Mucosa of rectum (tissue), 2 donors: ENCODE measurements at regions not wholly inside any gene's neighbourhood (a gene's known extent, or its start where the extent isn't known, plus 50 kb on each side); places are given as distances from the start of the nearest gene placed in this dataset.

Experiments
- H3K27ac ChIP-seq, 2 donors: one replicate each; pipeline ENCODE4 v1.7.0; 2013; ENCODE audit warnings: inconsistent platforms in 2 of 2, low read depth in 2 of 2, low read length in 2 of 2
- H3K27me3 ChIP-seq, 2 donors: one replicate each; pipeline ENCODE4 v1.7.0; 2013; ENCODE audit warnings: low read length in 2 of 2; ENCODE audit not compliant: control insufficient read depth in 2 of 2, insufficient read depth in 2 of 2
- H3K36me3 ChIP-seq, 2 donors: one replicate each; pipeline ENCODE4 v1.7.0; 2013; ENCODE audit warnings: low read length in 2 of 2; ENCODE audit not compliant: control insufficient read depth in 2 of 2, insufficient read depth in 2 of 2
- H3K4me1 ChIP-seq, 2 donors: one replicate each; pipeline ENCODE4 v1.7.0; 2013; ENCODE audit warnings: low read length in 2 of 2, mild to moderate bottlenecking in 1 of 2; ENCODE audit not compliant: control insufficient read depth in 2 of 2, insufficient read depth in 2 of 2
- H3K4me3 ChIP-seq, 2 donors: one replicate each; pipeline ENCODE4 v1.7.0; 2013; ENCODE audit warnings: low read length in 2 of 2
- H3K9ac ChIP-seq, 2 donors: one replicate each; pipeline ENCODE4 v1.7.0; 2013; ENCODE audit warnings: low read length in 2 of 2, low read depth in 1 of 2, mild to moderate bottlenecking in 1 of 2
- H3K9me3 ChIP-seq, 2 donors: one replicate each; pipeline ENCODE4 v1.7.0; 2013; ENCODE audit warnings: low read length in 2 of 2; ENCODE audit not compliant: control insufficient read depth in 2 of 2
- donor health status: healthy.
- donor health status: Normal muscosa, but diverticular disease.

- H3K9me3 ChIP-seq: no peaks in the 10 kb centered on the region
- H3K27ac ChIP-seq: no peak overlapping the region
- H3K9ac ChIP-seq: no peak overlapping the region
- H3K4me1 ChIP-seq: peaks cover 10 to 18% of the 10 kb centered on the region in 2 donors
- no peaks in the 10 kb centered on the region for H3K27me3 ChIP-seq
- H3K36me3 ChIP-seq: no peaks in the 10 kb centered on the region
- H3K4me3 ChIP-seq: no peak overlapping the region
Observed at GRCh38 chr2:198309081-198309480, 504.7 kb downstream of the PLCL1 start.

DNA sequence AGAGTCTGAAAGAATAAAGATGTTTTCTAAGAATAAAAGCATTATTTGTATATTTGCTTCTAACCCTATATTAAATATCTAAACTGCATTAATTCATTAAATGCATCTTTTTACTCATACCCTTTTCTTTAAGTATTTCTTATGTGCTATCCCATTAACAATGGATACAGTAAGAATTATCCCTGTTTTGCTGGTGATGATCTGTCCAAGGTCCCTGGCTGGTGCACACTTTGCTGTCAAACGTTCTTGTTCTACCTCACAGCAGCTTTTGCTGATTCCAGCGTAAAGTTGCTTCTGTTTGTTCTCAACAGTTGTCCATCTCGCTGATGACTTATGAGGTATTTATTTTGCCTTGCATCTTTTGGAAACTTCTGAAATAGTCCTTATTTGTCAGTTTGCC, 504.0 kb downstream of the PLCL1 start:
- Histone ChIP-seq H3K4me1 (peaks cover 10 to 18% of the 10 kb centered on the region in 2 donors), H3K4me3 (no peak overlapping the region)

DNA sequence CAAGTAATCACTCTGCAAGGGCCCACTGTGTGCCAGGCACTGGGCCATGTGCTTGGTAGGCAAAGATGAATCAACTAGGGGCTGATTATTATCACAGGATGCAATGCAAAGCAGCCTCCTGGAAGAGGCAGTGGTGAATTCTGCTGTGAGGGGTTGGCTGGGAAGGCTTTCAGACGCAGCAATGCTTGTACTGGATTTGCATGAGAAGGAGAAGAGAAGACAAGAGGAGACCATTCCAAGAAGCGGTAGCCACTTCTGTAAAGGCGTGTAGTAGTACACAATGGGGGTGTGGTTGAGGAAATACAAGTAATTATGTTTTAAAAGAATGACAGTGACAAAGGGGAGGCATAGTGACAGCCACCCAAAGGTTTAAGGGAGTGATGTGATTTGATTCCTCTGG, 502.7 kb downstream of the PLCL1 start:
- Histone ChIP-seq H3K27ac (no peak overlapping the region), H3K36me3 (no peaks in the 10 kb centered on the region), H3K27me3 (no peaks in the 10 kb centered on the region), H3K9ac (no peak overlapping the region), H3K4me1 (peaks cover 7 to 11% of the 10 kb centered on the region in 2 donors), H3K9me3 (no peaks in the 10 kb centered on the region), H3K4me3 (no peak overlapping the region)

More for the DNA sequence above, 504.0 kb downstream of the PLCL1 start:
- no peaks in the 10 kb centered on the region for H3K36me3 ChIP-seq
- no peaks in the 10 kb centered on the region for H3K9me3 ChIP-seq
- H3K27me3 ChIP-seq: no peaks in the 10 kb centered on the region
- no peak overlapping the region for H3K9ac ChIP-seq
- H3K27ac ChIP-seq: no peak overlapping the region

DNA sequence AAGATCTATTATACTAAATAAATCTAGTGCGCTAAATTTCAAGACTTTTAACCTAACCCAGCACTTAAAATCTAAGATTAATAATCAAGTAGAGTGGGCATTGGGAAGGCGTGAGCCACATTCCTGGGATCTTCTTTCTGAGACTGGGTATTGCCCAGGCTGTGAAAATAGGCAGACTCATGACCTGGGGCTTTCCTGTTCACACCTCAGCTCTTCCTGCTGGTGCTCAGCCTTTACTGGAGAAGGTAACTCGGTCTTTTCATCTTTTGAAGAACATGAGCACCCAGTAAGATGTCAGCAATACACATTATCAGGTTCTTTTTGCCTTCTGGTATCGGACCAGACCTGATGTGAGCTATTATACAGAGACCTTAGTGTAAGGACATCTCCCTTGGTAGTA, 500.5 kb downstream of the PLCL1 start:
- H3K9me3 ChIP-seq: no peaks in the 10 kb centered on the region
- H3K27me3 ChIP-seq: no peaks in the 10 kb centered on the region
- H3K4me1 ChIP-seq: peaks cover 0 to 3% of the 10 kb centered on the region in 2 donors
- no peak overlapping the region for H3K9ac ChIP-seq
- H3K36me3 ChIP-seq: no peaks in the 10 kb centered on the region
- no peak overlapping the region for H3K27ac ChIP-seq
- H3K4me3 ChIP-seq: no peak overlapping the region

- Histone ChIP-seq H3K4me1 (no peaks in the 10 kb centered on the region), H3K9me3 (no peaks in the 10 kb centered on the region), H3K4me3 (no peak overlapping the region), H3K9ac (no peak overlapping the region), H3K36me3 (no peaks in the 10 kb centered on the region), H3K27ac (no peak overlapping the region), H3K27me3 (no peaks in the 10 kb centered on the region)
Observed at GRCh38 chr2:198297350-198297749, 493.0 kb downstream of the PLCL1 start.

- Histone ChIP-seq H3K9me3 (no peaks in the 10 kb centered on the region), H3K27me3 (no peaks in the 10 kb centered on the region), H3K27ac (no peak overlapping the region), H3K9ac (no peak overlapping the region), H3K4me1 (no peaks in the 10 kb centered on the region), H3K36me3 (no peaks in the 10 kb centered on the region), H3K4me3 (no peak overlapping the region)
Observed at GRCh38 chr2:198296665-198297308, 492.4 kb downstream of the PLCL1 start.

DNA sequence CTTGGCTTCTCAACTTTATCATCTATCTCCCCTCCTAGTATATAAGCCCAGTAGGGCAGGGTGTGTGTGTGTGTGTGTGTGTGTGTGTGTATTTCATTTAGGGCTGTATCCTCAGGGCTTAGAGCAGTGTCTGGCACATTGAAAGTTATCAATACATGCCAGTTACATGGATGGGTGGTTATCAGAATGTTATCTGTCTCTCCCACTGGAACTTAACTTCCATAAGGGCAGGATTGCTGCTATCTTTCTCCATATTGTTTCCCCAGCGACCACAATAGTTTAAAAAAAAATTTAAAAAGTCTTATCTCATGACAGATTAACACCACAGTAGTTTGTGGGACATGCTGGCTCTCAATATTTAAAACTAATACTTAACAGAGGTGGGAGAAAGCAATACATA, 488.9 kb downstream of the PLCL1 start:
- Histone ChIP-seq H3K27me3 (no peaks in the 10 kb centered on the region), H3K27ac (no peak overlapping the region), H3K4me3 (no peak overlapping the region), H3K9ac (no peak overlapping the region), H3K4me1 (no peaks in the 10 kb centered on the region), H3K36me3 (no peaks in the 10 kb centered on the region), H3K9me3 (no peaks in the 10 kb centered on the region)

DNA sequence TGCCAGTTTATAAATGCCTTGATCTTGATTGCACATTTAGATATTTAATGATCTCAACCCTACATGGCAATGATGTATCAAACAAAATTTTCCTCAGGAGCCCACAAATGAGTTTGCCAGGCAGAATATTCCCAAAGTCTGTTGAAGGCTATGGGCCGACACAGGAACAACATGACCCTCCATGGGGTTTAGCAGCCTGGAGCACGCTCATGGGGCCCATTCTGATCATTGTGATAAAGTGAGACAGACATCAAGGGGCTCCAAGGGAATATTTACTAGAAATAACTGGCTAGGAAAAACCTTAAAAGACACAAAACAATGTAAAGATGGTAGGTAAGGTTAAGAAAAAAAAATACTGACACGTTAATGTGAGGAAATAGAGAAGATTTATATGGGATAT, 485.4 kb downstream of the PLCL1 start:
- no peak overlapping the region for H3K4me3 ChIP-seq
- no peaks in the 10 kb centered on the region for H3K9me3 ChIP-seq
- no peak overlapping the region for H3K27ac ChIP-seq
- no peaks in the 10 kb centered on the region for H3K27me3 ChIP-seq
- H3K36me3 ChIP-seq: no peaks in the 10 kb centered on the region
- no peaks in the 10 kb centered on the region for H3K4me1 ChIP-seq
- H3K9ac ChIP-seq: no peak overlapping the region

- no peaks in the 10 kb centered on the region for H3K36me3 ChIP-seq
- H3K4me1 ChIP-seq: no peaks in the 10 kb centered on the region
- no peaks in the 10 kb centered on the region for H3K9me3 ChIP-seq
- H3K4me3 ChIP-seq: no peak overlapping the region
- peaks cover 0 to 3% of the 10 kb centered on the region in 2 donors for H3K27me3 ChIP-seq
- H3K27ac ChIP-seq: no peak overlapping the region
- no peak overlapping the region for H3K9ac ChIP-seq
Observed at GRCh38 chr2:198287706-198288105, 483.3 kb downstream of the PLCL1 start.

DNA sequence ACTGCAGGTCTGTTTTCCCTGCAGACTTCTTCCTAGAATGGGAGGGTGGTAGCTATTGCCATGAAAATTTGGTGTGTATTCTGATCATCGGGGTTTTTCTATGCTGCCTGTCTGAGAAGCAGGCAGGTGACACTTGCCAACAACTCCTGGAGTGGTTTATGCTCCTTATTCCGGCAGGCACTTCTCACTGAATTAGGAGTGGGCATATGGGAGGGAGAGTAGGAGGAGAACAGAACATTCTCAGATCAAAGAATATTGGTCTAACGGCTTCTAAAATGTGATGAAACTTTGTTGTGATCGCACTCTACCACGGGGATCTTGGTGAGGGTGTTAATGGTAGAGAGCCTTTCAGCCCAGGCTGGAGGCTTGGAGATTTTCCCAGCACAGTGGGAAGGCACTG, 480.8 kb downstream of the PLCL1 start:
- Histone ChIP-seq H3K4me3 (no peak overlapping the region), H3K27me3 (peaks cover 0 to 10% of the 10 kb centered on the region in 2 donors), H3K9me3 (no peaks in the 10 kb centered on the region), H3K36me3 (no peaks in the 10 kb centered on the region), H3K9ac (no peak overlapping the region), H3K27ac (no peak overlapping the region), H3K4me1 (no peaks in the 10 kb centered on the region)

DNA sequence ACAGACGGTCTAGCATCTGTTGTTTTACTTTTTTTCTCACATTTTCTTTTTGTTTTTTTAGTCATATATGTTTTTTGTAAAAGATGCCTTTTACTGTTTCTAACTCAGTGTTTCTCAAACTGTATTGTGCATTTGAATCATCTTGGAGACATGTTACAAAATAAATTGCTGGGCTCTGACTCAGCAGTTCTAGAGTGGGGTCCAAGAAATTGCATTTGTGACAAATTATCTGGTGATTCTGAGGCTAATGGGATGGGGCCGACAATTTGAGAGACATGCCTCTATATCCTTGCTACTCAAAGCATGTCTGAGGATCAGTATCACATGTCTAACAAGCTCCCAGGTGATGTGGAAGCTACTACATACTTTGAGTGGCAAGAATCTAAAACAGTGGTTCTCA, 478.8 kb downstream of the PLCL1 start:
- no peak overlapping the region for H3K9ac ChIP-seq
- no peaks in the 10 kb centered on the region for H3K4me1 ChIP-seq
- H3K9me3 ChIP-seq: no peaks in the 10 kb centered on the region
- no peak overlapping the region for H3K27ac ChIP-seq
- H3K4me3 ChIP-seq: no peak overlapping the region
- H3K27me3 ChIP-seq: peaks cover 0 to 10% of the 10 kb centered on the region in 2 donors
- H3K36me3 ChIP-seq: no peaks in the 10 kb centered on the region
